Neutrophil (primary cell): ENCODE measurements at regions not wholly inside any gene's neighbourhood (a gene's known extent, or its start where the extent isn't known, plus 50 kb on each side); places are given as distances from the start of the nearest gene placed in this dataset.
"Not testable (repeated sequence)": the region's sequence is repeated elsewhere in the genome, so short reads cannot be mapped to it uniquely, and the experiment has no call there.

Experiments used
- H3K27ac ChIP-seq: fragments of 200-600 bp; sonication (generic); 2 replicates; pipeline ENCODE4 v1.5.1; 2016; ENCODE audit warnings: mild to moderate bottlenecking, moderate library complexity
- H3K27me3 ChIP-seq: fragments of 200-600 bp; sonication (generic); 2 replicates; pipeline ENCODE4 v1.6.0; 2016; ENCODE audit warnings: mild to moderate bottlenecking
- H3K36me3 ChIP-seq: fragments of 200-600 bp; sonication (generic); 2 replicates; pipeline ENCODE4 v1.5.1; 2017
- H3K4me1 ChIP-seq, 2 experiments: fragments of 200-600 bp in 1 of 2; sonication (generic) in 1 of 2; 1 replicate in 1 of 2; 2 replicates in 1 of 2; pipeline versions ENCODE4 v1.5.1 to v1.6.1; 2013 to 2016; ENCODE audit warnings: low read depth in 1 of 2, low read length in 1 of 2, mild to moderate bottlenecking in 1 of 2, moderate library complexity in 1 of 2; ENCODE audit not compliant: control insufficient read depth in 1 of 2, insufficient read depth in 1 of 2
- H3K4me3 ChIP-seq, 2 experiments: fragments of 200-600 bp in 1 of 2; sonication (generic) in 1 of 2; 1 replicate in 1 of 2; 2 replicates in 1 of 2; pipeline ENCODE4 v1.5.1; 2013 to 2016; ENCODE audit warnings: low read depth in 1 of 2, low read length in 1 of 2, mild to moderate bottlenecking in 1 of 2, moderate library complexity in 1 of 2
- H3K9me3 ChIP-seq: fragments of 200-600 bp; sonication (generic); 2 replicates; pipeline ENCODE4 v1.5.1; 2016
- CTCF ChIP-seq: fragments of 200-600 bp; sonication (generic); IDR thresholded peaks from 2 replicates; pipeline ENCODE4 v1.5.1; 2016; ENCODE audit warnings: antibody characterized with exemption

- Histone ChIP-seq H3K27ac (no peak overlapping the region), H3K4me1 (no peaks in the 10 kb centered on the region), H3K36me3 (no peaks in the 10 kb centered on the region), H3K4me3 (no peak overlapping the region), H3K27me3 (no peaks in the 10 kb centered on the region), H3K9me3 (no peaks in the 10 kb centered on the region)
- TF ChIP-seq CTCF: no peak
These were observed 789.2 kb upstream of the SLC35B3 start for GRCh38 chr6:9224539-9224938.

GRCh38 chr6:9213717-9214116 is 778.4 kb upstream of the SLC35B3 start:
- H3K4me3 ChIP-seq, H3K27me3 ChIP-seq, H3K4me1 ChIP-seq, H3K36me3 ChIP-seq, H3K27ac ChIP-seq, H3K9me3 ChIP-seq: not testable (repeated sequence)

GRCh38 chr6:9208966-9209365 is 773.6 kb upstream of the SLC35B3 start:
- Histone ChIP-seq H3K27me3 (no peaks in the 10 kb centered on the region), H3K36me3 (no peaks in the 10 kb centered on the region), H3K27ac (no peak overlapping the region), H3K4me1 (no peaks in the 10 kb centered on the region), H3K9me3 (no peaks in the 10 kb centered on the region), H3K4me3 (no peak overlapping the region)
- TF ChIP-seq CTCF: no peak

GRCh38 chr6:9205645-9206044 is 770.3 kb upstream of the SLC35B3 start:
- Histone ChIP-seq H3K36me3 (no peaks in the 10 kb centered on the region), H3K4me1 (no peaks in the 10 kb centered on the region), H3K27ac (no peak overlapping the region), H3K27me3 (no peaks in the 10 kb centered on the region), H3K4me3 (no peak overlapping the region), H3K9me3 (no peaks in the 10 kb centered on the region)
- no peak for TF ChIP-seq CTCF

- Histone ChIP-seq H3K36me3 (no peaks in the 10 kb centered on the region), H3K9me3 (no peaks in the 10 kb centered on the region), H3K27ac (no peak overlapping the region), H3K4me1 (no peaks in the 10 kb centered on the region), H3K27me3 (no peaks in the 10 kb centered on the region), H3K4me3 (no peak overlapping the region)
- no peak for TF ChIP-seq CTCF
These were observed 768.8 kb upstream of the SLC35B3 start for GRCh38 chr6:9204171-9204570.

- no peak for TF ChIP-seq CTCF
These were observed 765.4 kb upstream of the SLC35B3 start for GRCh38 chr6:9200712-9201111.

More at GRCh38 chr6:9200712-9201111, 765.4 kb upstream of the SLC35B3 start:
- no peaks in the 10 kb centered on the region for H3K4me1 ChIP-seq
- H3K4me3 ChIP-seq: no peak overlapping the region
- H3K36me3 ChIP-seq: no peaks in the 10 kb centered on the region
- no peaks in the 10 kb centered on the region for H3K27me3 ChIP-seq
- H3K27ac ChIP-seq: no peak overlapping the region
- no peaks in the 10 kb centered on the region for H3K9me3 ChIP-seq
